Osteoblast (primary cell): ENCODE measurements at regions not wholly inside any gene's neighbourhood (a gene's known extent, or its start where the extent isn't known, plus 50 kb on each side); places are given as distances from the start of the nearest gene placed in this dataset.

Experiments
- DNase-seq: peaks from one replicate; pipeline ENCODE4 v3.0.0; 2011; ENCODE audit warnings: low spot score, mixed read lengths; ENCODE audit not compliant: insufficient read length; ENCODE audit errors: missing footprints
- H2AFZ ChIP-seq: 2 replicates; pipeline ENCODE4 v1.6.0; 2011; ENCODE audit warnings: mild to moderate bottlenecking, low read length
- H3K27ac ChIP-seq: 2 replicates; pipeline ENCODE4 v1.5.1; 2011; ENCODE audit warnings: mild to moderate bottlenecking, low read depth, low read length, moderate library complexity
- H3K27me3 ChIP-seq: 2 replicates; pipeline ENCODE4 v1.6.0; 2012; ENCODE audit warnings: mild to moderate bottlenecking, control low read depth, inconsistent platforms, low read length, moderate library complexity; ENCODE audit not compliant: insufficient read depth
- H3K36me3 ChIP-seq: 2 replicates; pipeline ENCODE4 v1.5.1; 2011; ENCODE audit warnings: mild to moderate bottlenecking, low read length, control low read depth, moderate library complexity; ENCODE audit not compliant: insufficient read depth
- H3K4me1 ChIP-seq: 2 replicates; pipeline ENCODE4 v1.5.1; 2011; ENCODE audit warnings: mild to moderate bottlenecking, low read length, control low read depth, moderate library complexity; ENCODE audit not compliant: insufficient read depth
- H3K4me2 ChIP-seq: 2 replicates; pipeline ENCODE4 v1.6.0; 2011; ENCODE audit warnings: mild to moderate bottlenecking, low read length; ENCODE audit not compliant: insufficient read depth
- H3K4me3 ChIP-seq: fragments of 200-600 bp; sonication (generic); 3 replicates; pipeline ENCODE4 v1.5.1; 2012; ENCODE audit warnings: mild to moderate bottlenecking, low read length, inconsistent platforms; ENCODE audit not compliant: insufficient read depth
- H3K79me2 ChIP-seq: 2 replicates; pipeline ENCODE4 v1.6.0; 2012; ENCODE audit warnings: mild to moderate bottlenecking, low read length, control low read depth, inconsistent platforms; ENCODE audit not compliant: insufficient read depth
- H3K9me3 ChIP-seq: 2 replicates; pipeline ENCODE4 v1.5.1; 2011; ENCODE audit warnings: low read depth, low read length, control low read depth
- H4K20me1 ChIP-seq: 2 replicates; pipeline ENCODE4 v1.6.0; 2012; ENCODE audit warnings: mild to moderate bottlenecking, low read length, control low read depth; ENCODE audit not compliant: insufficient read depth
- TF ChIP-seq, protein P1 (sequence below): IDR thresholded peaks from 2 replicates; pipeline ENCODE4 v1.5.1; 2011; ENCODE audit warnings: mild to moderate bottlenecking, low read depth, low read length, moderate library complexity; ENCODE audit errors: extremely low read depth

DNA sequence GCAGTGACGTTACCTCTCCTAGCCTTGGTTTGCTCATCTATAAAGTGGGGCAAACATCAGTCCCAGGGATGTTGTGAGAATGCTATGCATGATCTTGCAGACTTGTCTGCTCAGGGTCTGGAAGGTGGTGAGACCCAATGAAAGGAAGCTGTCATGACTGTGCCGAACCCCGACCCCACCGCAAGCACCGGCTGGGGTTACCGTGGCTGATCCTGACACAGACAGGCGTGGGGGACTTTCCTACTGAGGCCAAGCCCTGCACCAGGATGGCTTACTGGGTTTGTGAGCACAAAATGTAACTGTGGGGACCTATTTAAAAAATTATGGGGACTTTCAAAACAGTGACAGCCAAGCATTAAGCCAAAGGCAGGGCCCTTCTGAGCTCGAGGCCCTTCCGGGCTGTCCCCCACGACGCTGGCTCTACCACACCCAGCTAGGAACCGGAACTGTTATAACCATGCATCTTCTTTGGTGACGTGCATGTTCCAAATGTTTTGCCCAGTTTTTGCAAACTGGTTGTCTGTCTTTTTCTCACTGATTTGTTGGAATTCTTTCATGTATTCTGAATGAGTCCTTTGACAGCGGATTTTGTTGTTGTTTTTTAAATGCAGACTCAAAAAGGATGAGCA, 76.6 kb upstream of the PMEPA1 start:
- Histone ChIP-seq H3K27me3 (no peaks in the 10 kb centered on the region), H2AFZ (no peak overlapping the region), H3K4me1 (no peaks in the 10 kb centered on the region), H3K9me3 (no peaks in the 10 kb centered on the region), H3K4me3 (no peak overlapping the region), H3K79me2 (no peaks in the 10 kb centered on the region), H3K27ac (no peak overlapping the region), H4K20me1 (no peaks in the 10 kb centered on the region), H3K4me2 (no peak overlapping the region), H3K36me3 (no peaks in the 10 kb centered on the region)
- no peak for DNase-seq
- TF ChIP-seq, protein P1, sequence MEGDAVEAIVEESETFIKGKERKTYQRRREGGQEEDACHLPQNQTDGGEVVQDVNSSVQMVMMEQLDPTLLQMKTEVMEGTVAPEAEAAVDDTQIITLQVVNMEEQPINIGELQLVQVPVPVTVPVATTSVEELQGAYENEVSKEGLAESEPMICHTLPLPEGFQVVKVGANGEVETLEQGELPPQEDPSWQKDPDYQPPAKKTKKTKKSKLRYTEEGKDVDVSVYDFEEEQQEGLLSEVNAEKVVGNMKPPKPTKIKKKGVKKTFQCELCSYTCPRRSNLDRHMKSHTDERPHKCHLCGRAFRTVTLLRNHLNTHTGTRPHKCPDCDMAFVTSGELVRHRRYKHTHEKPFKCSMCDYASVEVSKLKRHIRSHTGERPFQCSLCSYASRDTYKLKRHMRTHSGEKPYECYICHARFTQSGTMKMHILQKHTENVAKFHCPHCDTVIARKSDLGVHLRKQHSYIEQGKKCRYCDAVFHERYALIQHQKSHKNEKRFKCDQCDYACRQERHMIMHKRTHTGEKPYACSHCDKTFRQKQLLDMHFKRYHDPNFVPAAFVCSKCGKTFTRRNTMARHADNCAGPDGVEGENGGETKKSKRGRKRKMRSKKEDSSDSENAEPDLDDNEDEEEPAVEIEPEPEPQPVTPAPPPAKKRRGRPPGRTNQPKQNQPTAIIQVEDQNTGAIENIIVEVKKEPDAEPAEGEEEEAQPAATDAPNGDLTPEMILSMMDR = no peak

DNA sequence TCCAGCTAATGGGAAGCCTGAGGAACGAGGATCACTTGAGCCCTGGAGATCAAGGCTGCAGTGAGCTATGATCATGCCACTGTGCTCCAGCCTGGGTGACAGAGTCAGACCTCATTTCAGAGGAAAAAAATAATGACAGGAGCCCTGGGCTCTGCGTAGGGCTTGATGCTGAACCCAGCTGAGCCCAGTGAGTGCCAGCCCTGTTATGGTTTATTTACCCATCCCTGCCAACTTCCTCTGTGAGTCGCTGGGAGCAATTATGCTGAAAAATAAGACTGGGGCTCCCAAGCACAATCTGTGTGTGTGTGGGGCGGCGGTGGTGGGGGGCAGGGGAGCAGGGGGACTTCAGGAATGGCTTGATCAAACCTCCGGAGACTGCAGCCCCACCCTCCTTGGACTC, 75.9 kb upstream of the PMEPA1 start:
- Histone ChIP-seq H3K4me1 (no peaks in the 10 kb centered on the region), H2AFZ (no peak overlapping the region), H3K4me3 (no peak overlapping the region), H4K20me1 (no peaks in the 10 kb centered on the region), H3K27ac (no peak overlapping the region), H3K4me2 (no peak overlapping the region), H3K79me2 (no peaks in the 10 kb centered on the region), H3K27me3 (no peaks in the 10 kb centered on the region), H3K36me3 (no peaks in the 10 kb centered on the region), H3K9me3 (no peaks in the 10 kb centered on the region)
- DNase-seq = no peak
- TF ChIP-seq, protein P1 = no peak

DNA sequence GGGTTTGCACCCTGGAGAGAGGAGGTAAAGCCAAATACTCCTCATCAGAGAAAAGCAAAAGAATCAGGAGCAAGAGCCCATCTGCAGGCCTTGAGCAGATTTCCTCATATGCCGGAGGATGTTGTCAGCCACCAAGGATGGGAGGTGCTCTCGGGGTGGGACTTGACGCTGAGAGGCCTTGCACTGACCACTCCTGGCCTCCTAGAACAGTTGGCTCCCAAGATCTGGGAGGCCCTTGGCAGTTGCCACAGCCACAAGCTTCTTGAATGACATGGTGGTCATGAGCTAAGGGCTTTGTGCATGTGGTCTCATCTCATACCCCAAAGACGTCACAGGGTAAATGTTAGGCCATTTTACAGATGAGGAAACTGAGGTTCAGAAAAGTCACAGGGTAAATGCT, 75.2 kb upstream of the PMEPA1 start:
- Histone ChIP-seq H4K20me1 (no peaks in the 10 kb centered on the region), H3K4me3 (no peak overlapping the region), H2AFZ (no peak overlapping the region), H3K9me3 (no peaks in the 10 kb centered on the region), H3K36me3 (no peaks in the 10 kb centered on the region), H3K27ac (no peak overlapping the region), H3K27me3 (no peaks in the 10 kb centered on the region), H3K4me1 (no peaks in the 10 kb centered on the region), H3K79me2 (no peaks in the 10 kb centered on the region), H3K4me2 (no peak overlapping the region)
- TF ChIP-seq, protein P1 = no peak
- no peak for DNase-seq

DNA sequence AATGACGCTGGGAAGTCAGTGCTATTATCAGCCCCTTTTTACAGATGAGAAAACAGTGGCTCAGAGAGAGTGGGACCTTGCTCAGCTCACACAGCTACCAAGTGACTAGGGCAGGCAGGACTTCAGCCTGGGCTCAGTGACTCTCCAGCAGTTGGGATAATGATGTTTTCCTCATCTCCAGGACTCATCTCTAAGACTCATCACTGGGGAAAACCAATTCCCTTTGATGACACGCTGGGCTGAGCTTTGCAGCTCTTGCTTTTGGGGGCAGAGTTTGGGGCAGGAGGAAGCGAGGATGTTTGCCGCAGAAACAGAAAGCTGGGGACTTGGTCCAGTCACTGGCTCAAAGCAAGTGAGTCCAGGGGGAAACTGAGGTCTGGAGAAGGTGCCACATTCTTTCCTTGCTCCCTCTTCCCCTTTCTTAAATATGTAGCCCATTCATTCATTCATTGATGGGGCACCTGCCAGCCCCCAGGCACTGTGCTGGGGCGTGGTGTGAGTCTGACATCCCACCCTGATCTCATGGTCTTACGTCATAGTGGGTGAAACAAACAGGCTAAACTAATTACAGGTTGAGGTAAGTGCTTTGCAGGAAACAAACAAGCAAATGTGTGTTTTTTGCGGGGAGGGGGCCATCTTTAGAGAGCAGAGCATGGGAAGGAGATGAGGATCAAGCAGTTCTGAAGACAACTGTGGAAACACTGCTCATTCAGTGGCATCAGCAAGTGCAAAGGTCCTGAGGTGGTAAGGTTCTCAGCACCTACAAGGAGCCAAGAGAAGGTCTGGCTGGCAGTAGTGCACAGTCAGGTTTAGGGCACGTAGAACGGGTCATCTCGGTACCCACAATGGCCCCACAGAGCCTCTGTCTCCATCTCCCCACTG, 74.4 kb upstream of the PMEPA1 start:
- Histone ChIP-seq H3K79me2 (no peaks in the 10 kb centered on the region), H3K4me1 (no peaks in the 10 kb centered on the region), H3K27ac (no peak overlapping the region), H3K4me3 (no peak overlapping the region), H2AFZ (no peak overlapping the region), H3K27me3 (no peaks in the 10 kb centered on the region), H3K4me2 (no peak overlapping the region), H3K9me3 (no peaks in the 10 kb centered on the region), H3K36me3 (no peaks in the 10 kb centered on the region), H4K20me1 (no peaks in the 10 kb centered on the region)
- TF ChIP-seq, protein P1 = no peak
- no peak for DNase-seq
